Epithelial cell of proximal tubule (primary cell): ENCODE measurements at regions not wholly inside any gene's neighbourhood (a gene's known extent, or its start where the extent isn't known, plus 50 kb on each side); places are given as distances from the start of the nearest gene placed in this dataset.

Experiments used
- DNase-seq: peaks from one replicate; pipeline ENCODE4 v3.0.0-alpha.2; 2011; ENCODE audit warnings: low read depth
- H3K4me3 ChIP-seq: 2 replicates; pipeline ENCODE4 v1.5.1; 2011; ENCODE audit warnings: low read depth, mild to moderate bottlenecking, low read length
- TF ChIP-seq, protein P1 (sequence below): conservative IDR thresholded peaks from 2 replicates; pipeline ENCODE4 v1.5.1; 2012; ENCODE audit warnings: low read depth, mild to moderate bottlenecking, low read length

DNA sequence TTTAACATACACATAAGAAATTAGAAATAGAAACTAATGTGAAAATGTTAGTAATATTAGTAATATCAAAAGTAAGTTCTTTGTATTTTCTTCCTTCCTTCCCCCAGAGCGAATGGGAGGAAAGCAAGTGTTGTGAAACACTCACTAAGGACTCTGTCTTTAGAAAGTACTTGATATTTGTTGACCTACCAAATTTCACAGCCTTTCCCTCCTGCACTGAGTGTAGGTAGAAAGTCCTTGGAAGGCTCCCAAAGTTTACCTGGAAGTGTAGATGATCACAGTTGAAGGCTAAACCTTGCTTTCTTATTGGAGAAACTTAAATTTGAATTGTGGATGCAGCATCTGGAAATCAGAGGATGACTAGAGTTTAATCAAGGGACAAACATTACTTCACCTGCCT lies 1459.5 kb upstream of the SPRY2 start:
- TF ChIP-seq, protein P1, sequence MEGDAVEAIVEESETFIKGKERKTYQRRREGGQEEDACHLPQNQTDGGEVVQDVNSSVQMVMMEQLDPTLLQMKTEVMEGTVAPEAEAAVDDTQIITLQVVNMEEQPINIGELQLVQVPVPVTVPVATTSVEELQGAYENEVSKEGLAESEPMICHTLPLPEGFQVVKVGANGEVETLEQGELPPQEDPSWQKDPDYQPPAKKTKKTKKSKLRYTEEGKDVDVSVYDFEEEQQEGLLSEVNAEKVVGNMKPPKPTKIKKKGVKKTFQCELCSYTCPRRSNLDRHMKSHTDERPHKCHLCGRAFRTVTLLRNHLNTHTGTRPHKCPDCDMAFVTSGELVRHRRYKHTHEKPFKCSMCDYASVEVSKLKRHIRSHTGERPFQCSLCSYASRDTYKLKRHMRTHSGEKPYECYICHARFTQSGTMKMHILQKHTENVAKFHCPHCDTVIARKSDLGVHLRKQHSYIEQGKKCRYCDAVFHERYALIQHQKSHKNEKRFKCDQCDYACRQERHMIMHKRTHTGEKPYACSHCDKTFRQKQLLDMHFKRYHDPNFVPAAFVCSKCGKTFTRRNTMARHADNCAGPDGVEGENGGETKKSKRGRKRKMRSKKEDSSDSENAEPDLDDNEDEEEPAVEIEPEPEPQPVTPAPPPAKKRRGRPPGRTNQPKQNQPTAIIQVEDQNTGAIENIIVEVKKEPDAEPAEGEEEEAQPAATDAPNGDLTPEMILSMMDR, result no peak
- no peak for DNase-seq
- H3K4me3 ChIP-seq, result no peak overlapping the region

- no peak overlapping the region for H3K4me3 ChIP-seq
- TF ChIP-seq, protein P1, result no peak
- no peak for DNase-seq
Observed at GRCh38 chr13:81795710-81796109, 1454.8 kb upstream of the SPRY2 start.

- no peak for DNase-seq
- TF ChIP-seq, protein P1, result no peak
- H3K4me3 ChIP-seq, result no peak overlapping the region
Observed at GRCh38 chr13:81791641-81792040, 1450.7 kb upstream of the SPRY2 start.

GRCh38 chr13:81781471-81781870 lies 1440.5 kb upstream of the SPRY2 start:
- no peak overlapping the region for H3K4me3 ChIP-seq
- TF ChIP-seq, protein P1, result no peak

GRCh38 chr13:81779876-81780275 lies 1439.0 kb upstream of the SPRY2 start:
- TF ChIP-seq, protein P1, result no peak
- H3K4me3 ChIP-seq, result no peak overlapping the region
- peak; percentile 3 for DNase-seq

More at GRCh38 chr13:81781471-81781870, 1440.5 kb upstream of the SPRY2 start:
- no peak for DNase-seq

DNA sequence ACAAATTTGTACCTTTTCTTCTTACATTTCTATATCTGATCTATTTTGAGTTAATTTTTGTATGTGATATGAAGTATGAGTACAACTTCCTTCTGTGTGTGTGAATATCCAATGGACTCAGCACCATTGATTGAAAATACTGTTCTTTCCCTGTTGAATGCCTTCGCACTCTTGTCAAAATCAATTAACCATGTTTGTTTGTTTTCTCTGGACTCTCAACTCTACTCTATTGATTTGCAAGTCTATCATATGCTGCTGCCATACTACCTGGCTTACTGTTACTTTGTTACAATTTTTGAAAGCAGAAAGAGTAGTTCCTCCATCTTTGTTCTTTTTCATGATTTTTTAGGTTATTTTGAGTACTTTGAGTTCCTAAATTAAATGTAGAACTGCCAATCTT lies 1437.4 kb upstream of the SPRY2 start:
- TF ChIP-seq, protein P1, result no peak
- no peak for DNase-seq
- no peak overlapping the region for H3K4me3 ChIP-seq

GRCh38 chr13:81773263-81773662 lies 1432.3 kb upstream of the SPRY2 start:
- no peak overlapping the region for H3K4me3 ChIP-seq
- no peak for DNase-seq
- TF ChIP-seq, protein P1, result no peak
